Activated CD4-positive, alpha-beta T cell treated with anti-CD3 and anti-CD28 coated beads, Interleukin-2, amount 50 U/mL, for 4 hours (primary cell): ENCODE measurements at regions not wholly inside any gene's neighbourhood (a gene's known extent, or its start where the extent isn't known, plus 50 kb on each side); places are given as distances from the start of the nearest gene placed in this dataset.
"Not testable (repeated sequence)": the region's sequence is repeated elsewhere in the genome, so short reads cannot be mapped to it uniquely, and the experiment has no call there.

Experiments
- DNase-seq, 2 experiments: peaks; one replicate each; pipeline ENCODE4 v3.0.0-alpha.2; 2020

GRCh38 chr4:27888505-27888904 is 1027.9 kb downstream of the STIM2 start:
- DNase-seq = no peak

- DNase-seq = no peak
Measured at GRCh38 chr4:27894951-27895350, 1034.3 kb downstream of the STIM2 start.

- no peak for DNase-seq
Measured at GRCh38 chr4:27908356-27908755, 1047.7 kb downstream of the STIM2 start.

GRCh38 chr4:27910227-27910626 is 1049.6 kb downstream of the STIM2 start:
- no peak for DNase-seq

GRCh38 chr4:27911047-27911446 is 1050.4 kb downstream of the STIM2 start:
- no peak for DNase-seq

- no peak for DNase-seq
Measured at GRCh38 chr4:27913738-27914137, 1053.1 kb downstream of the STIM2 start.

GRCh38 chr4:27915822-27916221 is 1055.2 kb downstream of the STIM2 start:
- no peak for DNase-seq

- no peak for DNase-seq
Measured at GRCh38 chr4:27916452-27917184, 1056.0 kb downstream of the STIM2 start.

- no peak for DNase-seq
Measured at GRCh38 chr4:27917381-27917780, 1056.7 kb downstream of the STIM2 start.

GRCh38 chr4:27921231-27921630 is 1060.6 kb downstream of the STIM2 start:
- no peak for DNase-seq

GRCh38 chr4:27928761-27929540 is 1068.3 kb downstream of the STIM2 start:
- DNase-seq = no peak

- DNase-seq = no peak
Measured at GRCh38 chr4:27930291-27930690, 1069.7 kb downstream of the STIM2 start.

GRCh38 chr4:27930976-27931375 is 1070.3 kb downstream of the STIM2 start:
- DNase-seq = no peak

GRCh38 chr4:27931584-27931983 is 1070.9 kb downstream of the STIM2 start:
- DNase-seq = no peak

GRCh38 chr4:27934871-27935270 is 1074.2 kb downstream of the STIM2 start:
- DNase-seq = no peak

- no peak for DNase-seq
Measured at GRCh38 chr4:27946799-27947198, 1086.2 kb downstream of the STIM2 start.

- DNase-seq = no peak
Measured at GRCh38 chr4:27947302-27947701, 1086.7 kb downstream of the STIM2 start.

- DNase-seq = no peak
Measured at GRCh38 chr4:27964095-27964494, 1103.5 kb downstream of the STIM2 start.

- DNase-seq = no peak
Measured at GRCh38 chr4:27966664-27967063, 1106.0 kb downstream of the STIM2 start.

- DNase-seq = no peak
Measured at GRCh38 chr4:27973056-27973455, 1112.4 kb downstream of the STIM2 start.

- no peak for DNase-seq
Measured at GRCh38 chr4:27973700-27974099, 1113.1 kb downstream of the STIM2 start.

GRCh38 chr4:27974339-27974738 is 1113.7 kb downstream of the STIM2 start:
- no peak for DNase-seq

GRCh38 chr4:27974881-27975280 is 1114.2 kb downstream of the STIM2 start:
- not testable (repeated sequence) for DNase-seq

GRCh38 chr4:27978427-27979109 is 1117.9 kb downstream of the STIM2 start:
- not testable (repeated sequence) for DNase-seq
